GM10266 (cell line): ENCODE measurements at regions not wholly inside any gene's neighbourhood (a gene's known extent, or its start where the extent isn't known, plus 50 kb on each side); places are given as distances from the start of the nearest gene placed in this dataset.

Experiments used
- DNase-seq: peaks from one replicate; pipeline ENCODE4 v3.0.0; 2012; ENCODE audit errors: extremely low spot score
- CTCF ChIP-seq: IDR thresholded peaks from 2 replicates; pipeline ENCODE4 v1.5.1; 2012; ENCODE audit warnings: mild to moderate bottlenecking, low read depth; ENCODE audit not compliant: control insufficient read depth, insufficient read depth; ENCODE audit errors: missing control alignments

- DNase-seq, result no peak
- no peak for TF ChIP-seq CTCF
These were observed 140.3 kb downstream of the TRIB2 start for GRCh38 chr2:12856934-12857601.

- TF ChIP-seq CTCF, result no peak
- DNase-seq, result no peak
These were observed 141.2 kb downstream of the TRIB2 start for GRCh38 chr2:12857891-12858290.

- no peak for DNase-seq
- no peak for TF ChIP-seq CTCF
These were observed 142.1 kb downstream of the TRIB2 start for GRCh38 chr2:12858786-12859185.

- no peak for TF ChIP-seq CTCF
These were observed 144.7 kb downstream of the TRIB2 start for GRCh38 chr2:12861344-12861930.

GRCh38 chr2:12862541-12862940, 145.8 kb downstream of the TRIB2 start:
- no peak for TF ChIP-seq CTCF
- no peak for DNase-seq

More at GRCh38 chr2:12861344-12861930, 144.7 kb downstream of the TRIB2 start:
- DNase-seq, result no peak

GRCh38 chr2:12863937-12864336, 147.2 kb downstream of the TRIB2 start:
- DNase-seq, result no peak
- no peak for TF ChIP-seq CTCF

- no peak for DNase-seq
- TF ChIP-seq CTCF, result no peak
These were observed 151.0 kb downstream of the TRIB2 start for GRCh38 chr2:12867631-12868287.
